ENCODE measurements at regions not wholly inside any gene's neighbourhood (a gene's known extent, or its start where the extent isn't known, plus 50 kb on each side); places are given as distances from the start of the nearest gene placed in this dataset.

DNA sequence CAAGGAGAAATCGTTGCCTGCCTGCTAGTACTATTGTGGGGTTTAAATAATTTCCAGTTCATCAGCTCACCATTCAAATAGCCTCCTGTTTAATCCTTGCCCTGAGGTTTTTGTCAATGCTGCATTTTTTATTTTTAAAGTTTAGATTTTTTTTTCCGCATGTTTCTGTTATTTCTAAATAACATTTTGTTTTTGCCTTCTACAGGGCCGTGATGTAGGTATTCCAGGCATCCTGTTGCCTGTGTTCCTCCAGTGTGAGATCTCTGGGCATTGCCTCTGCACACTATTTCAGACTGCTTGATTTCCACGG, 124.3 kb downstream of the HSD17B3 start:
- TF ChIP-seq REST (IDR thresholded peaks at IDR 0.05; ENCODE audit: low read depth) (no peak), TAF1 (IDR thresholded peaks at IDR 0.05; ENCODE audit: low read depth) (no peak), EP300 (IDR thresholded peaks at IDR 0.05; ENCODE audit: borderline replicate concordance) (no peak), MAX (IDR thresholded peaks at IDR 0.05) (no peak)

Measured in Ishikawa (cell line).